Ureter (tissue), 1 donor: ENCODE measurements at regions not wholly inside any gene's neighbourhood (a gene's known extent, or its start where the extent isn't known, plus 50 kb on each side); places are given as distances from the start of the nearest gene placed in this dataset.
"Not testable (repeated sequence)": the region's sequence is repeated elsewhere in the genome, so short reads cannot be mapped to it uniquely, and the experiment has no call there.

Experiments
- DNase-seq: peaks from one replicate; pipeline ENCODE4 v3.0.0-alpha.2; 2020; ENCODE audit warnings: low spot score
- donor health status: DM: yes; HTN: yes; CAD: no.

DNA sequence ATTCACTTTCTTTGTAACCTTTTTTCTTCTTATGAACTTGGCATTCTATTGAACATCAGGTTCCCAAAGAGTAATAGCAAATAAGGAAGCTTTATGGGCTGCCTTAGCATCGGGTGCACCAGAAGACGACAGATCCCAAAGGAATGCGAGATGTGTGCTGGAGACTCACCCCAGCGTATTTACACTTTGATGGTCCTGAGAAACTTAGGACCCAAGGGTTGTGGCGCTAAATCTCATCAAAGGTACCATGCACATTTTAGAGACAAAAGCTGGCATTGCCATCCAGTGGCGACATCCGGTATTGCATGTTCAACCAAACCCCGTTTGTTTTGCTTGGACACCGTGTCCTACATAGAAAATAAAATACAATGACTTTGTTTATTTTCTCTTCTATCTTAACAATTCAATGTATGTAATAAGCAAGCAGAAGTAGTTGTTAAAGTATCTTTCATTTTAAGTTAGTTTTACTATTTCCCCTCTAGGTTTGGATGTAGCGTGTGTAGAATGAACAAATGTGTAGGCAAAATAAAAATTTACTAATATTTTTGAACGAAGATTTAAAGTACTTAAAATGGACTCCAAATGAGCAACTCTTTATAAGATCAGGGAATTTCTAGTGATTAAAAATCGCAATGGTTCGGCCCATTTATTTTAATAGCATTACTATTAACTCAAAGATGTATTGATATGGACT lies 1154.8 kb downstream of the GATA3 start:
- peak; percentile 79 for DNase-seq

DNA sequence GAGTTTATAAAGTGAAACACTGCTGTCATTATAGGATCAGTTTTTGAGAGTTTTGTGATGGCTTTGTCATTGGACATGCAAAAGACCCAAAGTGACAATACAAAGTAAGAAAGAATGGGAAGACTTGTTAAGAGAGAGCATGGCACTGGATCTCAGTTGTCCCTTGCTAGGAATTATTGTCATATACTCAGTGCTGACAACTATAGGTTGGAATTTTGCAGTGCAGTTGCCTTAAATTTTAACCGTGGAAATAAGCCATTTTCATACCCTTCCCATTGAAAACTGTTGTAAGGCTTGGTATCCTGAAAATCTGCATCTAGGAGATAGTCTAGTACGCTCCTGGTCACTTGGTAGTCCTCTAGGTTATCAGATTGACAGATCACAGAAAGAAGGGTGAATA lies 1156.7 kb downstream of the GATA3 start:
- DNase-seq, result no peak

GRCh38 chr10:9214618-9215017 lies 1160.1 kb downstream of the GATA3 start:
- peak; percentile 54 for DNase-seq

- DNase-seq, result no peak
Observed at GRCh38 chr10:9215121-9215520, 1160.6 kb downstream of the GATA3 start.

DNA sequence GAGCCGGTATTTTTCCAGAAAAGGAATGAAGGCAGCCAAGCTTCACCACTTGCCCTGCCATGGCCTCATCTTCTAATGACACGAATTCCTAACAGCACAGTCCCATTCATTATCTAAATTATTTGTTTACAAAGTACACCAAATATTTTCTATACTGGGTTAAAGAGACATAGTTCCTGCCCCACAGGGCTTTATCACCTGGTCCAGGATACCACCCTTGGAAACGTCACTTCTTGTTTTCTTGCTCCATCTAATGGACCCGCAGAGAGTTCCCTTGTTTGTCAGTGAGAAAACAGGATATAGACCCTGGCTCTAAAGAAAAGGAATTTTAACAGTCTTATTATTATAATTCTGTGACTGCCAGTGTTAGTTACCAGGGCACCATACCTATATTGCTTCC lies 1165.4 kb downstream of the GATA3 start:
- no peak for DNase-seq

- no peak for DNase-seq
Observed at GRCh38 chr10:9222917-9223316, 1168.4 kb downstream of the GATA3 start.

GRCh38 chr10:9227679-9228365 lies 1173.3 kb downstream of the GATA3 start:
- DNase-seq, result no peak

- no peak for DNase-seq
Observed at GRCh38 chr10:9228771-9229170, 1174.3 kb downstream of the GATA3 start.

- no peak for DNase-seq
Observed at GRCh38 chr10:9229702-9230244, 1175.3 kb downstream of the GATA3 start.

DNA sequence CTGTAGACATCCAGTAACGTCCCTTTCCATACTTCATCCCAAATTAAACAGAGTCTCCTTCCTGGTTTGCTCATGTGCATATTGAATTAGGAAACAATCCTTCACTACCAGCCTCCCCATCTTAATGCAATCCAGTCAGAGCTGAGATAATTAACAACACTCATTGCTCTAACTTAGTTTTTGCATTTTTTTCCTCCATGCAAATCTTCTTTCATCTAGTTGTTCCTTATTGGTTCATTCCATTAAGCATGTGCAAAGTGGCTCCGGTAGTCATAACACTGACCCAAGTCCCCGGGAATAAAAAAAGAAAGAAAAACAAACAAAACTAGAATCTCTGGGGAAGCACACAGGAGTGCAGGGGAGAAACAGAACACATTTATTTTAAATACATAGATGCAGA lies 1176.1 kb downstream of the GATA3 start:
- DNase-seq, result no peak

DNA sequence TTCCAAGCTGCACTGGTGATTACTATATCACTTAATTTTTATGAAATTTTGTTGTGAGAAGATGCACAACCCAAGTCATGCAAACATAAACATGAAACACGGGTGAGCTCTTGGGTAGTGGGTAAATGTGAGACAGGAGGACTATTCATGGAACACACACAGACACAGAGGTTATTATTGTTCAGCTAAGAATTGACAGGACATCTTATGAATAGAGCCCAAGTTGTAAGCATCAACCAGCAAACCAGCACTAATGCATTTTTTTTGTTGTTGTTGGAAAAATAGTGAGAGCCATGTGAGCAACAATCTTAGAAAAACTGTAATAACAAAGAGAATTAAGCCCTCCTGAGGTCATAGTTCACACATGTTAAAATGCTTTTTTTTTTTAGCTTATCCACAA lies 1179.7 kb downstream of the GATA3 start:
- DNase-seq, result no peak

DNA sequence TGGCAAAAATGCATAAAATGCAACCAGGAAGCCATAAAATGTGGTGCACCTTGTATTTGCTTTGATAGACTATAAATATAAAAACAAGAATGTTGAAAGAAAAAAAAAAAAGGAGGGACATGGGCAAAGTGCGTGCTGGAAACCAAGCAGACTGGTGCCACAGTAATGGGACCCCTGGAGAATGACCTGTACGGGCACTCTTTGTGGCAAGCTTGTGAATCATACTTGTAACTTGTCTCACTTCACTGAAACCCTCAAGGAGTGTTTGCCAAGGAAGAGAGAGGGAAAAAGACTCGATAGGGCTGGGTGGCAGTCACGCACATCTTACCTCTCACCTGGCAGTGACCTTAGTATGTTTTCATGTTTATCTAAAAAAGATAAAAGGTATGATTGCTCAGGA lies 1183.6 kb downstream of the GATA3 start:
- DNase-seq, result peak; percentile 61

DNA sequence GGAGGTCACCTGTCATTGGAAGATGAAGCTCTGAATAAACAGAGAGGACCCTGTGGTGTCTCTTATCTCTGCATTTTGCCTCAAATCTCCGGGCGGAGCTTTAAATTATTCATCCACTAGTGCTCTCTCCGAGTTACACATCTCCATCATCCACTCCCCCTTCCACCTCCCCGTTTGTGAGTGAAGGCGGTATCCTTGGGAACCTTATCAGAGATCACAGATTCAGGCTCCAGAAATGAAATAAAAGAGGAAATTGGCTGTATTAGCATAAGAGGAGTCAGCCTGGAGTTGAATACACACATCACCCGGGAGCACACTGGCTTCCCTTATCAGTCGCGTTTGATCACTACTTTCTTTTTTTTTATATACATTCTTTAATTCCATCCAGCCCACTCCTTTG lies 1184.8 kb downstream of the GATA3 start:
- peak; percentile 52 for DNase-seq

DNA sequence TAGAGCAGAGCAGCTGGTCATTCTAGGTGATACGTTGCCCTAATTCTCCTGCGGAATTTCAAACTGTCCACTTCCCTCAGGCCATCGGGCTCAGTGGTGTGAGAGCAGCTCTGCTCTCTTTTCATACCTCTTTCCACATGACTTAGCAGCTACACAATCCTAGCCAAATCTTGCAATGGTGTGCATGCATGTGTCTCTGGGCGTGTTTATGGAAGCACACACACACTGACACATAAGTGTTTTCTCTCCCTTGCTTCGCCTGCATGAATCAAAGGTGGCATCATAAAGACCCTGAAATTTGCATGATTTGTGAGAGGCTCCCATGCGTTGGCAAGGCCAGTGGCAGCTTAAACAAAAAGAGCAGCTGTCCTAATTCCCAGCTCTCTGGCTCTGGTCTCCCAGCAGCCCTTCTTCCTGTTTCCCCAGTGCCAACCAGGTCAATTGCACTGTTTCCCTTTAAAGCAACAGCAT lies 1189.5 kb downstream of the GATA3 start:
- DNase-seq, result no peak

DNA sequence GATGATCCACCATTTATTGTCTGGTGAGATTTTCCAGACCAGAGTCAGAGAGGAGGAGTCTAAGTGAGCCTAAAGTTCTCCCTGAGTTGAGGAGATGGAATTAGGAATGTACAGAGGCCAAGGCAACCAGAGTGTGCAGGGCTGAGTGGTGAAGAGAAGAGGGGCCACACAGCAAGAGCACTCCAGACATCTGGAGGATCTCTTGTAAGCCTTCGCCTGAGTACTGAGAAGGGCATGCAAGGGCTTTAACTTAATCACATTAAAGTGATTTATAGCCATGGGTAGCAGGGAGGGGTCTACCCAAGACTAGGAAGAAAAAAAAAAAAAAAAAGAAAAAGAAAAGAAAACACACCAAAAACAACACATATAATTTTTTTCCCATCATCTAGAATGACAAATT lies 1190.4 kb downstream of the GATA3 start:
- DNase-seq, result no peak

DNA sequence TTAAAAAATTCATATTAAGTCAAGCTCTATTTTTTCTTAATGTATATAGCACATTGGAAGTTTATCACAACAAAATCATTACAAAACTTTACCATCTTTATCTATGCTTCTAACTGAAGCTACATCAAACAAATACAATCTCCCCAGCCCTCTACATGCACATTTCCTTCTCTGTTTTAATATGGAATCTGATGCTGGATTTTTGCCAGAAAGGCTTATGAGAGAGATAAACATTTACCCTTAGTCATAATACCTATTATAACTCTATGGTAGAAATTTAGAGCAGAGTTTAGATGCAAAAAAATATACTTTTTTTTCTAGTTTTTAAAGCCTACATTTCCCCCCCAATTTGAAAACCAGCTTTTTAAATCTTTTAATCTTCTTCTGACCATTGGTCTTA lies 1198.6 kb downstream of the GATA3 start:
- DNase-seq, result no peak

DNA sequence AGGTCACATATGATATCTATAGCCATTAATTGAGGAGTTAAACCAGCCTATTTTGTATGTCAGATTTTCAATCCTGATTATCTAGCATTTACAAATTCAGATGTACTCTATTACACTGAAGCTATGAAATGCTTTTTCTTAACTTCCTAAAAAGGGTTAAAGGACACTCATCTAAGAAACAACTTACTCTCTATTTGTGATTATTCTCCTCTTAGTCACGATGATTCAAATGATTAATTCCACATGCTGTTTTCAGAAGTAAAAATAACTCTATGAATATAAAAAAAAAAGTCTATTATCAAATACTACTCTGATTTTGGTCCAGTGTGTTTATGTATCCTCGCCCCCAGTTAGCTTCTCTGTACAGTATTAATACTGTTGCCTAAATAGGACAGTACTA lies 1199.9 kb downstream of the GATA3 start:
- no peak for DNase-seq

GRCh38 chr10:9260690-9261089 lies 1206.2 kb downstream of the GATA3 start:
- no peak for DNase-seq

DNA sequence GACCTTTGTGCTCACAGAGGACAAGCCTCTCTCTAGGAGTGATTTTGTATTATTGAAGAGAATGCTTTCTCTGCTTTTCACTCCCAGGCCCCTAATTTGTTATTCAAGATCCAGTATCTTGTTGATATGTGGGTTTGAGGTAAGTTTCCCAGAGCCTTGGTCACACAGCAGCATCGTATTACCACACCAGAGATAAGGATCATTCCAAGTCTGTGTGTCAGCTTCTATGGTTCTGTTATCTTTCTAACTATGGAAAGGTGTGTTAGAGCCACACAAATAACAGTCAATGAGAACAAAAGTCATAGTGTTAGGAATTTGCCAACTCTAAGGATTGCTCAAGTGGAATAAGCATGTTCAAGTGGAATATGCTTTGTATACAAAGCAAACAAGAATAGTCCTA lies 1208.3 kb downstream of the GATA3 start:
- DNase-seq, result no peak

- no peak for DNase-seq
Observed at GRCh38 chr10:9268176-9268575, 1213.7 kb downstream of the GATA3 start.

GRCh38 chr10:9273126-9273833 lies 1218.8 kb downstream of the GATA3 start:
- not testable (repeated sequence) for DNase-seq

DNA sequence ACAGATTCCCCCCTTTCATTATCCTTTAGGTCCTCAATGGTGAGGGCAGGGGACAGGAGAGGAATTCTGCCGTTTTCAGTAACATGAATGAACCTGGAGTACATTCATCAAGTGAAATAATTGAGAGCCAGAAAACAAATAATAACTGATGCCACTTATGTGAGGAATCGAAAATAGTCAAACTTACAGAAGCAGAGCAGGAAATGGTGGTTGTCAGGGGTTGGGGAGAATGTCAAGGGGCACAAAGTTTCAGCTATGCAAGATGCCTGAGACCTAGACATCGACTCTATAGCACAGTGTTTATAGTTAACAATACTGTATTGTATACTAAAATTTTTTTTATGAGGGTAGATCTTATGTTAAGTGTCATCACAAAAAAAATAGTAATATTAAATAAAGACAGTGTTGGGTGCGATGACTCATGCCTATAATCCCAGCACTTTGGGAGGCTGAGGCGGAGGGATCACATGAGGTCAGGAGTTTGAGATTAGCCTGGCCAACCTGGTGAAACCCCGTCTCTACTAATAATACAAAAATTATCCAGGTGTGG lies 1219.8 kb downstream of the GATA3 start:
- no peak for DNase-seq
